ENCODE measurements at regions not wholly inside any gene's neighbourhood (a gene's known extent, or its start where the extent isn't known, plus 50 kb on each side); places are given as distances from the start of the nearest gene placed in this dataset.

- TF ChIP-seq CTCF (IDR thresholded peaks at IDR 0.05; ENCODE audit: insufficient read depth, low read length, poor library complexity, severe bottlenecking) = no peak
- no peaks in the 10 kb centered on the region for H3K36me3 ChIP-seq (ENCODE audit: control insufficient read depth, insufficient read depth, low read length)
- no peak for DNase-seq (ENCODE audit: low read depth)
- no peaks in the 10 kb centered on the region for H3K27me3 ChIP-seq (ENCODE audit: control insufficient read depth, insufficient read depth, low read length)
- H3K4me3 ChIP-seq (ENCODE audit: low read depth, low read length) = no peak overlapping the region
Measured at GRCh38 chr6:71387179-71387578, 98.6 kb downstream of the OGFRL1 start.

DNA sequence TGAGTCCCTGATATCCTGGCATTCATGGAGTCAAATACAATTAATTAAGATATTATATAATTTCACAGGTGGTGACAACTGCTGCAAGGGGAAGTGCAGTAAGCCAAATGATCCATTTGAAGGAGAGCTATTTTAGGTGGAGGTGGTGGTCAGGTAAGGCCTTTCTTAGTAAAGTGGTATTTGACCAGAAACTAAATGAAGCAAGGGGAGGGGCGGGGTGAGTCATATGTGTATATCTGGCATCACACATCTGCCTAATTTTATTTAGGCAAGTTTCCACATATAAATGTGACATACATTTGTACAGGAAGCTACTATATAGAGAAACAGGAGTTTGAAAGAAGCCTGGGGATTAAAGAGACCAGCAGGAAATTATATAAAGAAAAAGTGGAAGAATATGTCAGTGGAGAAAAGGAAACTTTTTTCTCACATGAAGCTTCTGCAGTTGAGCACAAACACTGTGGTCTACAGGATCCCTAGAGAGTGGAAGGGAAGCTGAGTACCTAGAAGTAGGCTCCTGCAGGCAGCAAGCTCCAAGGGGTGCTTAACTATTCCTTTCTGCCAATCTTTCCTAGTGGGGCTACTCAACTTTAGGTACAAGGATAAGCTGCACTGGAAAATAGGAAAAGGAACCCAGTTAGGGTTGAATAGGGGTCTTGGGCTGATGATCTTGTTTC lies 99.6 kb downstream of the OGFRL1 start:
- no peak for DNase-seq (ENCODE audit: low read depth)
- H3K36me3 ChIP-seq (ENCODE audit: control insufficient read depth, insufficient read depth, low read length) = no peaks in the 10 kb centered on the region
- no peak for TF ChIP-seq CTCF (IDR thresholded peaks at IDR 0.05; ENCODE audit: insufficient read depth, low read length, poor library complexity, severe bottlenecking)
- H3K4me3 ChIP-seq (ENCODE audit: low read depth, low read length) = no peak overlapping the region
- no peaks in the 10 kb centered on the region for H3K27me3 ChIP-seq (ENCODE audit: control insufficient read depth, insufficient read depth, low read length)

DNA sequence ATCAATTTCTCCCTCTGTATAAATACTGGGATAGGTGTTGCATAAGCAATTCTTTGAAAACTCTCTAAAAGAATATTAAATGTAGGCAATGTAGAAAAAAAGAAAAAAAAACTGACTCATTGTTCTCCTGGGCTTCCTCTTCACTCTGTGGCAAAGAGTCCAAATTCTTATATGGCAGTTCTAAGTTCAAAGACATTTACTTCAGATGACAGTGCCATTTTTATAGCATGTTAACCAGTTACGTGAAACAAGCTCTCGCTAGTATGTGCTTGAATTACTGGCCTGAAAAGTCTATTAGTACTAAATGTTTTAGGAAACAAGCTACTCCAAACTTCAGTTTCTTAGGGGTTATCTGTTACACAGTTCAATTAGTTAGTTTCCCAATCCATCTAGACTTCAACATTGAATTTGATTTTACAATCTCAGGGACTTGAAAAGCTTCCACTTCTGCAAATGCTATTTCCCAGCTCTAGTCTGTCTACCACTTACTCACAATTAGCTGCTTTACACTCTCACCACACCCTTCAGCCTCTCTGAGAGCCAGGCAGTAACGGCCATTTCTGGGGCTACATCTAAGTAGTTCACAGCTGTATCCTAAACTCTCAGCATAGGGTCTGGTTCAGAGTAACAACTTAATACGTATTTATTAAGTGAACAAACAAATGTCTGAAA lies 100.4 kb downstream of the OGFRL1 start:
- Histone ChIP-seq H3K4me3 (ENCODE audit: low read depth, low read length) (no peak overlapping the region), H3K36me3 (ENCODE audit: control insufficient read depth, insufficient read depth, low read length) (no peaks in the 10 kb centered on the region), H3K27me3 (ENCODE audit: control insufficient read depth, insufficient read depth, low read length) (no peaks in the 10 kb centered on the region)
- no peak for TF ChIP-seq CTCF (IDR thresholded peaks at IDR 0.05; ENCODE audit: insufficient read depth, low read length, poor library complexity, severe bottlenecking)
- DNase-seq (ENCODE audit: low read depth) = no peak

GRCh38 chr6:71391126-71391525 lies 102.5 kb downstream of the OGFRL1 start:
- Histone ChIP-seq H3K27me3 (ENCODE audit: control insufficient read depth, insufficient read depth, low read length) (no peaks in the 10 kb centered on the region), H3K36me3 (ENCODE audit: control insufficient read depth, insufficient read depth, low read length) (no peaks in the 10 kb centered on the region), H3K4me3 (ENCODE audit: low read depth, low read length) (no peak overlapping the region)
- no peak for TF ChIP-seq CTCF (IDR thresholded peaks at IDR 0.05; ENCODE audit: insufficient read depth, low read length, poor library complexity, severe bottlenecking)
- no peak for DNase-seq (ENCODE audit: low read depth)

- no peaks in the 10 kb centered on the region for H3K27me3 ChIP-seq (ENCODE audit: control insufficient read depth, insufficient read depth, low read length)
- TF ChIP-seq CTCF (IDR thresholded peaks at IDR 0.05; ENCODE audit: insufficient read depth, low read length, poor library complexity, severe bottlenecking) = no peak
- H3K4me3 ChIP-seq (ENCODE audit: low read depth, low read length) = no peak overlapping the region
- no peak for DNase-seq (ENCODE audit: low read depth)
- no peaks in the 10 kb centered on the region for H3K36me3 ChIP-seq (ENCODE audit: control insufficient read depth, insufficient read depth, low read length)
Measured at GRCh38 chr6:71392276-71392675, 103.7 kb downstream of the OGFRL1 start.

DNA sequence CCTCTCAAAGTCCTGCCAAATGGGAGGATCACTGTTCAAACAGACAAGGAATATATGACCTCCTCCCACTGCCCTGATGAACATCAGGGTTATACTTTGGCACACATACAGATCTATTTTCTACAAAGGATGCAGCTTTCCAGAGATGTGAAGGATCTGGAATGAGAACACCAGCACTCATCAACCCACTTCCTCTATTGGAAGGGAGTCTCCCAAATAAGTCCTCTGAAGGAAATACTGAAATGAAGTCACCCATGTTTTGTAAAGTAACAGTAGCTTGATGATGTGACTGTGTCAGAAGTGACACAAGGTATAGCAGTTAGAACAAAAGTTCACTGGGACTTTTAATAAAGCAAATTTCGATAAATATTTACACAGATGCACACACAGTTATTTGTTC lies 104.9 kb downstream of the OGFRL1 start:
- H3K36me3 ChIP-seq (ENCODE audit: control insufficient read depth, insufficient read depth, low read length) = no peaks in the 10 kb centered on the region
- no peaks in the 10 kb centered on the region for H3K27me3 ChIP-seq (ENCODE audit: control insufficient read depth, insufficient read depth, low read length)
- no peak overlapping the region for H3K4me3 ChIP-seq (ENCODE audit: low read depth, low read length)
- DNase-seq (ENCODE audit: low read depth) = no peak
- no peak for TF ChIP-seq CTCF (IDR thresholded peaks at IDR 0.05; ENCODE audit: insufficient read depth, low read length, poor library complexity, severe bottlenecking)
